HG03060 (cell line): ENCODE measurements at regions not wholly inside any gene's neighbourhood (a gene's known extent, or its start where the extent isn't known, plus 50 kb on each side); places are given as distances from the start of the nearest gene placed in this dataset.

Experiments used
- ATAC-seq: cut with Tn5 transposase; IDR thresholded peaks from one replicate; pipeline ENCODE4 v1.9.1; 2021; ENCODE audit warnings: low read depth, moderate number of reproducible peaks; ENCODE audit not compliant: unreplicated experiment

DNA sequence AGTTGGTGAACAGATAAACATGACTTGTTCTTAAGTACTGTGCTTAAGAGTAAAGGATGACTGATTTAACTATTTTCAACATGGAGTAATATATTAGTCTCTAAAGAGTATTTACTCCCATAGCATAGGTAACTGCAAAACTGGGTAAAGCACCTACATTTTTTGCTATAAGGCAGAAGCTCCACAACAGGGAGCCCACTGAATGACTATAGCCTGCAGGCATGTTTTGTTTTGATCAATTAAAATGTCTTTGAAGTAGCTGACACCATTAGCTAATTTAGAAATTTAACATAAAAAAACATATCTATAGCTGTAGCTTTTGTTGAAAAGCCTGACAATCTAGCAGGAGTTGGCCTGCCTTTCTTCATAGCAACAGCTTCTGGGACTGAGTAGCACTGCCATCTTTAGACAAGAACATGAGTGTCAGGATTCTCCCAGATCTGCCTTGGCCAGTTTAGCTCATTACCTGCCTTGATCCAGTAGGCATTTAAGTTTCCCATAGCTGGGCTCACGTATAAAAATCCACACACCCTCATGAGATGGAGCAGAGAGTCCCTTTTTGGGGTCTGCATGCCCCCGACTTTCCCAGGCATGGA lies 1935.1 kb upstream of the PIK3C3 start:
- no peak for ATAC-seq

DNA sequence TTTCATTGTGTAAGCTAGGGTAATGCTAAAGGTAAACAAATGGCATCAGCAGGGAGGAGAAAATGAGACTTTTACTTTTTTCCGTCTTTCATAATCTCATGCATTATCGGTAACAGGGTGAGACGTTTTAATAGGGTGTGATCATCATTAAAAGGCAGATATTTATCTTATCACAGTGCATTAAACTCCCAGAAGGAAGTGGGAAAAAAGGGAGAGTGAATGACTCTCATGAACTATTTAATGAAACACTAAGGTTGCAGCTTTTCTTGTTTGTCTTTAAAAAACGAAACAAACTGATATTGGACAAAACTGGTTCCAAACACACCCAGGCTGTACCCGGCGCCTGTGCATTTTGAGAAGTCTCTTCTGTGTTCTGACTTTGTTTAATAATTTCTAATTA lies 1936.8 kb upstream of the PIK3C3 start:
- ATAC-seq, result no peak

- no peak for ATAC-seq
Observed at GRCh38 chr18:40017021-40017420, 1938.0 kb upstream of the PIK3C3 start.

GRCh38 chr18:40016405-40016804 lies 1938.6 kb upstream of the PIK3C3 start:
- ATAC-seq, result no peak

DNA sequence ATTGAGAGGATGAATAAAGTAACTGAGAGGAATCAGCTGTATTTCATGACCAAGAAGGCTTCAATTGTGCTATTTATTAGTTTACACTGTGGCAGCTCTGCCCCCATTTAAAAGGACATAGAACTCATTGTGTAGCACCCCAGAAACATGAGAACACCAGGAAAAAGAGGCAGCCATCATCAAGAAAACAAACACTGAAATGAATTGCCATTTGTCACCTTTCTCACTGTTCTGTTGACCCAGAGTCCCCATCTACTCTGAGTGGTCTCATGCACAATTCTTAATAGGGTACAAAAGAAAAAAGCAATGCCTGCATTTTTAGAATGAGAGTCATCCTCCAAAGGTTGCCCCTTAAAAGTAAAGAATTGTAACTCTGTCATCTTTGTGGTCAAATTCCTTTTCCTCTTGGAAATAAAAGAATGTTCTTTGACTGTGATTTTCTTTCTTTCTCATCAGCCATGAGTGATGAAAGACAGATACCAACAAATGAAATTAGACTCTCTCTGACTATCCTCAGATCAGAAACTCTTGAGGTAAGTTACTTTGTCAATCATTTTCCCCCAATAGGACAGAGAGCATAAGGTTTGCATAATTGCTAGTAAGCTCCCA lies 1941.9 kb upstream of the PIK3C3 start:
- no peak for ATAC-seq

- no peak for ATAC-seq
Observed at GRCh38 chr18:40011201-40011600, 1943.8 kb upstream of the PIK3C3 start.

DNA sequence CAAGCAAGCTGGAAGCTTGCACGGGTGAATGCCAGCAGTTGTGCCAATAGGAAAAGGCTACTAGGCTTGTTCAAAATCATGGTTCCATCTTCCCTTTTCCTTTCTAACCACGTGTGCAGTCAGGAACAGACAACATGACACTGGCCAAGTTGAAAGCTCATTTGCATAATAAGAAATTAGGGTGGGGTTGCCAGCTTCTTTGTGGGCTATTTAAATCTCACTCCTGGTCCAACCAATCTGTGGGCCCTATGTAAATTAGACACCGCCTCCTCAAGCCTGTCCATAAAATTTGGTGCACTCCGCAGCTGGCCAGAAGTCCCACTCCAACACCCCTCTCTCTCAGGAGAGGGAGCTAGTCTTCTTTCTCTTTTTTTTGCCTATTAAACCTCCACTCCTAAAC lies 1948.4 kb upstream of the PIK3C3 start:
- ATAC-seq, result no peak

DNA sequence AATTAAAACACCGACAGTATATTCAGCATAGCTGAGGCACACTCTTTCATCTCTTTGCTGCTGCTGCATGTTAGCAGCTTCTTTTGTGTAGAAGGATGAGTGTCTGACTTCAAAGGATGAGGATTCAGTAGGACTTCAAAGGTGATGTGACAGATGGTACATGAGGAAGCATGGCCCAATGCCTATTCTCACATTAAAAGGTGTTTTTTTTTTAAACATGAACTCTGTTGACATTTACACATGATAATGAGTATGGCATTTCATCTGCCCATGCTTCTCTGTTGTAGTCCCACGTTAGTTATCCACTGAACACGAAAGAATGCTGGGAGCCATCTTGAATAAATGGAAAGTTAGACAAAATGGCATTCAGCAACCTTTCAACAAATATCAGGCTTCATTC lies 1950.8 kb upstream of the PIK3C3 start:
- ATAC-seq, result no peak

DNA sequence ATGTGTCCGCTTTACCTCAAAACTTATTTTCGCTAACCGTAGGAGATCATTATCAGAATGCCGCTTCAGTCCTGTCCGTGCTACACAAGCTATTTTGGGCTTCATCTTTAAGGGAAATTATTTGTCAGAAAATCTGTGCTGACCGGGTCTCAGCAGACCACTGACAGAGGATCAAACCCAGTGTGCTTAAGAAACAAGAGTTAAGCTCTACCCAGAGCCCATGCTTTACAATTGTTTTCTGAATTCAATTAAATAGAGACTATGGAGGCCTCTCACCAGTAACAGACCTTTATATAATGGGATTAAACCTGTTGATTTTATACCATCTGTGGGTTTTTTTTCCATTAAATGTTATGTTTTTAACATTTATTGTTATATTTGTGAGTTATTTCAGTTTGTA lies 1956.7 kb upstream of the PIK3C3 start:
- ATAC-seq, result no peak

DNA sequence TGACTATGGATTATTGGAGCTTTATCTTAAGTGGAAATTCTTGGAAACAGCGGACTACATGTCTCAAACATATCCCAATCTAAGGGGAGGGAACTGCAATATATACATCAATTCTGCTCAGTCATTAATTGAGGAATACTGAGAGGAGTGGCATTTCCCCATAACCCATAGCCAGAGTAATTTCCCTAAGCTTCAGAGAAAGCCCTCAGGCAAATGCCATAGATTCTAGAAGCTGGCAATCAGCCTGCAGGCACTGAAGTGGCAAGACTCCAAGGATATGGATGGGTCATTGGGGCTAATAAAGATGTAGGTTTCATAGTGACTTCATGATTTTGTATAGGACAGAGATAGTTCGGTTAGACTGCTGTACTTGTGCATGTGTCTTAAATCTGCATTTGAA lies 1960.5 kb upstream of the PIK3C3 start:
- ATAC-seq, result no peak

DNA sequence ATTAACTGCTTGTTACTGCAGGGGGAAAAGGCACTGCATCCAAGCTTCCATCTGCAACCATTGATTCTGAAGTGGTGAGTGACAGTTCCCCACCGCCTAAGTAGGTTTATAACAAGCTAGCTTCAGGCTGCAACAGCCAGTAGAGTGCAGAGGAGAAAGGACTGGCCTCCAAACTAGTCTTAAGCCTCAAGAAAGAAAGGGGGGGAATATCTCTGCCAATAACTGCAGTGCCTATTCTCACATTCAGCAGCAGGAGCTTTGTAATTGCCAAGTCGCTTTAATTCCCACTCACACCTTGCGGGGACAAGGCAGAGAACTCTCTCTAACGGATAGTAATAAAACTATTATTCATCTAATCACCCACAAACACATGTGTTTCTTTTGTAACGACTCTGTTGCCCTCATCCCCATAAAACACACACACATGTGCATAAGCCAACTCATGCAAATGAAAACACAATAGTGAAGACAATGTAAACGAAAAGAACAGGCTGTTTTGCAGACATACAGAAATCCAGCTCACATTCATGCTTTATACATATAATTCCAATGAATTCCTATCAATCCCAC lies 1963.3 kb upstream of the PIK3C3 start:
- ATAC-seq, result no peak

DNA sequence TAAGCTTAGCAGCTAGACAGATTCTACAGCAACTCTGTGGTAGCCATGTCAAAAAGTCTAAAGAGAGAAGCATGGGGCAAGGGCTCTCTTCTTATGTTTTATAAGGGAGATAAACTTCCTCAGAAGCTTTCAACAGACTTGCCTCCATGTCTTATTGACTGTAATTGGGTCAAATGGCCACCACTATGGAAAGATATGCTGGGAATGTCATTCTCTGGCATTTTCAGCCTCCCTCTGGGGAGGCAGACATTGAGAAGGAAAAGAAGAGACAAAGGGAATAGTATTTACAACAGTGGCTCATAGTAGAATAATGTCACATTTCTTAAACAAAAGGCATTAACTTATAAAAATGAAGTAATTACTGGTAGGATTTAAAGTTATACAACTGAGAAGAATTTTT lies 1964.5 kb upstream of the PIK3C3 start:
- ATAC-seq, result no peak

GRCh38 chr18:39976771-39977170 lies 1978.3 kb upstream of the PIK3C3 start:
- no peak for ATAC-seq

GRCh38 chr18:39972521-39972920 lies 1982.5 kb upstream of the PIK3C3 start:
- no peak for ATAC-seq

- ATAC-seq, result no peak
Observed at GRCh38 chr18:39969803-39970494, 1985.1 kb upstream of the PIK3C3 start.

DNA sequence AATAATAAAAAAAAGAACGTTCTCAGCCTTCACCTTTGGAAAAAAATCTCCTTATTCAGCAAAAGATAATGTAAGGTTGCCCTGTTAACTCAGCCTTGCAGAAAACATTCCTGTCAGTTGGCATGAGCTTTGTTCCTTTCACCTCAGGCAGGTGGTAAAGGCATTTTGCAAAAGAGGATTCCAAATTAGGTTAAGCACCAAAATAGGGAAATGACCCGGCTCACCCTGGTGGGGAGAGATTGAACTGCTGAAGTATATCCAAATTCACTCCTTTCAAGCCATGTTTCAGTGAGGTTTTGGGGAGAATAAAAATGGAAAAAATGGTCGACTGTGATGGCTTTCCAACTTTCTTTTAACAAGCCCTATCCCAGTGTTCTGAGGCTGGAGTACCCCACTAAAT lies 1988.8 kb upstream of the PIK3C3 start:
- ATAC-seq, result no peak

GRCh38 chr18:39962546-39962945 lies 1992.5 kb upstream of the PIK3C3 start:
- ATAC-seq, result no peak

GRCh38 chr18:39960550-39960949 lies 1994.5 kb upstream of the PIK3C3 start:
- ATAC-seq, result no peak

DNA sequence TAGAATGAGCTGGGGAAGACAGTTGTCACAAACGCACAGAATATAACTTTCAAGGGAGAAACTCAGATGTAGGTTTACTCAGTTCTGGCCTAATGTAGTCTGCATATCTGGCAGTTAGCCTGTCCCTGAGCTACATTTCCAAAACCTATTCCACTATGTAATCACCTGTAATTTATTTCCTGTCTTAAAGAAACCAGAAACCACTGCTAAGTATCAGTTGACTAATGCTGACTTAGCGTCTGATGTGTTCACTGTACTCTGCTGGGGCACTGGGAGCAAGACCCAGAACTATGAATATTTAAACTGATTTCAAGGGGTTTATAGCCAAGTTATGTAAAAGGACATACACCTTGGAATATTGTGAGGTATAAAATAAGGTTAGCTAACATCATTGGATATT lies 1995.2 kb upstream of the PIK3C3 start:
- ATAC-seq, result no peak

DNA sequence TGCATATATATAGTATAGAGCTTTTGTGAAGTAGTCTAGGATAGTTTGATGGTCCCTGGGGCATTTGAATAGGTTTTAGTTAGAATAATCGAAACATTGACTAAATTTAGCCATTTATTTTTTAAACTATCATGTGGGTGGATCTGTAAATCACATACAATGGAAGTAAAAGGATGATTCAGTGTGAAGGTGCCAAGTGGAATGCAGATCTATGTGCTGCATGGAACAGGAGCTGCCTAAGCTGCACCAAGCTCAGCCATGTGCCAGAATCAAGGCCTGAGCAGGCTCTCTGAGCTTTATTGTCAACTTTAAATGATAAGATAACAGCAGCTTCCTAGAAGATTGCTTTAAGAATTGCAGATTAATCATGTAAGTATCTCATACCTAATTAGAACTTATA lies 1996.2 kb upstream of the PIK3C3 start:
- ATAC-seq, result no peak

- no peak for ATAC-seq
Observed at GRCh38 chr18:39952816-39953215, 2002.2 kb upstream of the PIK3C3 start.
